Gastrocnemius medialis (tissue), 4 donors: ENCODE measurements at regions not wholly inside any gene's neighbourhood (a gene's known extent, or its start where the extent isn't known, plus 50 kb on each side); places are given as distances from the start of the nearest gene placed in this dataset.
"Not testable (repeated sequence)": the region's sequence is repeated elsewhere in the genome, so short reads cannot be mapped to it uniquely, and the experiment has no call there.

Experiments used
- ATAC-seq, 2 donors: fragments of 150-250 bp; one replicate each; pipeline ENCODE4 v1.9.1; 2016
- DNase-seq, 2 donors: peaks; one replicate each; pipeline ENCODE4 v3.0.0-alpha.2; 2019
- H3K27ac ChIP-seq, 4 donors: fragments of 200-600 bp; sonication (generic); 1 replicate in 1 of 4; 2 replicates in 3 of 4; pipeline ENCODE4 v1.5.1; 2016 to 2018; ENCODE audit warnings: mild to moderate bottlenecking in 2 of 4, moderate library complexity in 1 of 4
- H3K27me3 ChIP-seq, 3 donors: fragments of 200-600 bp; sonication (generic) in 2 of 3; 1 replicate in 1 of 3; 2 replicates in 2 of 3; pipeline versions ENCODE4 v1.5.1 to v1.6.0; 2016 to 2019; ENCODE audit warnings: mild to moderate bottlenecking in 1 of 3, moderate library complexity in 1 of 3
- H3K36me3 ChIP-seq, 2 donors: fragments of 200-600 bp; sonication (generic) in 1 of 2; one replicate each; pipeline ENCODE4 v1.5.1; 2017 to 2018
- H3K4me1 ChIP-seq, 2 donors: fragments of 200-600 bp; sonication (generic) in 1 of 2; one replicate each; pipeline ENCODE4 v1.5.1; 2016 to 2017; ENCODE audit warnings: mild to moderate bottlenecking in 2 of 2
- H3K4me3 ChIP-seq, 4 donors: fragments of 200-600 bp; sonication (generic) in 3 of 4; 1 replicate in 1 of 4; 2 replicates in 3 of 4; pipeline ENCODE4 v1.5.1; 2016 to 2019; ENCODE audit warnings: mild to moderate bottlenecking in 2 of 4
- H3K9me3 ChIP-seq, 3 donors: fragments of 200-600 bp; sonication (generic) in 2 of 3; 1 replicate in 1 of 3; 2 replicates in 2 of 3; pipeline ENCODE4 v1.5.1; 2016 to 2019
- CTCF ChIP-seq, 5 experiments: fragments of 450-650 bp in 3 of 5; fragments of 200-600 bp in 2 of 5; sonication (generic) in 2 of 5; IDR thresholded peaks in 4 of 5; conservative IDR thresholded peaks in 1 of 5; 1 replicate in 4 of 5; 2 replicates in 1 of 5; pipeline ENCODE4 v1.5.1; 2016 to 2019; ENCODE audit warnings: antibody characterized with exemption in 5 of 5, mild to moderate bottlenecking in 3 of 5, moderate library complexity in 3 of 5
- POLR2A ChIP-seq, 2 donors: fragments of 450-650 bp; IDR thresholded peaks; one replicate each; pipeline ENCODE4 v1.6.1; 2017; ENCODE audit warnings: antibody characterized with exemption in 2 of 2, mild to moderate bottlenecking in 2 of 2, moderate library complexity in 2 of 2
- in situ Hi-C, 4 donors: fragments of 200-750 bp; cut with MboI; loops; one replicate each; pipeline versions ENCODE4 v1.15.0 to v1.8.0; 2017; ENCODE audit warnings: low sequenced_read_pairs in 4 of 4
- intact Hi-C: fragments of 100-400 bp; cut with DNase I; formaldehyde crosslinking; loops from one replicate; pipeline ENCODE4 v1.15.1; 2023; ENCODE audit warnings: low total_unique reads

- Histone ChIP-seq H3K36me3 (no peaks in the 10 kb centered on the region), H3K9me3 (no peaks in the 10 kb centered on the region), H3K27me3 (no peaks in the 10 kb centered on the region), H3K27ac (no peak overlapping the region), H3K4me1 (peaks cover 3 to 4% of the 10 kb centered on the region in 2 donors), H3K4me3 (no peak overlapping the region)
- intact Hi-C loops (no loop called here), in situ Hi-C loops (no loop called here)
- ATAC-seq (peak; percentile 69 to 80), DNase-seq (no peak)
- no peak for TF ChIP-seq POLR2A (IDR thresholded peaks at IDR 0.05)
- TF ChIP-seq CTCF (IDR thresholded peaks at IDR 0.05 in 4 of 5, conservative IDR thresholded peaks at IDR 0.05 in 1 of 5): no peak
Measured at GRCh38 chr3:84717894-84718293, 240.9 kb upstream of the CADM2 start.

- Histone ChIP-seq H3K27ac (no peak overlapping the region), H3K27me3 (no peaks in the 10 kb centered on the region), H3K4me1 (no peaks in the 10 kb centered on the region), H3K4me3 (no peak overlapping the region), H3K9me3 (no peaks in the 10 kb centered on the region), H3K36me3 (no peaks in the 10 kb centered on the region)
- in situ Hi-C loops (no loop called here), intact Hi-C loops (no loop called here)
- DNase-seq (peak in 1 of 2 donors; percentile 12), ATAC-seq (peak; percentile 58 to 87)
- TF ChIP-seq CTCF (IDR thresholded peaks at IDR 0.05 in 4 of 5, conservative IDR thresholded peaks at IDR 0.05 in 1 of 5) (no peak), POLR2A (IDR thresholded peaks at IDR 0.05) (no peak)
Measured at GRCh38 chr3:84724877-84725276, 233.9 kb upstream of the CADM2 start.

- in situ Hi-C loops: no loop called here
- peak in 1 of 2 donors; percentile 26 for ATAC-seq
Measured at GRCh38 chr3:84727616-84728015, 231.2 kb upstream of the CADM2 start.

GRCh38 chr3:84734731-84735130, 224.1 kb upstream of the CADM2 start:
- H3K4me1 ChIP-seq, in situ Hi-C loops, DNase-seq, H3K9me3 ChIP-seq, ATAC-seq, H3K27me3 ChIP-seq, H3K4me3 ChIP-seq, intact Hi-C loops, H3K36me3 ChIP-seq, H3K27ac ChIP-seq: not testable (repeated sequence)

More at GRCh38 chr3:84727616-84728015, 231.2 kb upstream of the CADM2 start:
- TF ChIP-seq POLR2A (IDR thresholded peaks at IDR 0.05): no peak
- no peak for TF ChIP-seq CTCF (IDR thresholded peaks at IDR 0.05 in 4 of 5, conservative IDR thresholded peaks at IDR 0.05 in 1 of 5)
- H3K4me3 ChIP-seq: no peak overlapping the region
- no peaks in the 10 kb centered on the region for H3K4me1 ChIP-seq
- H3K27ac ChIP-seq: no peak overlapping the region
- no peaks in the 10 kb centered on the region for H3K36me3 ChIP-seq
- intact Hi-C loops: no loop called here
- no peak for DNase-seq
- H3K27me3 ChIP-seq: no peaks in the 10 kb centered on the region
- H3K9me3 ChIP-seq: no peaks in the 10 kb centered on the region

GRCh38 chr3:84738086-84738485, 220.7 kb upstream of the CADM2 start:
- no peak overlapping the region for H3K27ac ChIP-seq
- intact Hi-C loops (no loop called here), in situ Hi-C loops (no loop called here)
- TF ChIP-seq POLR2A (IDR thresholded peaks at IDR 0.05) (no peak), CTCF (IDR thresholded peaks at IDR 0.05 in 4 of 5, conservative IDR thresholded peaks at IDR 0.05 in 1 of 5) (no peak)
- no peak for DNase-seq
- peak in 1 of 2 donors; percentile 73 for ATAC-seq
- no peaks in the 10 kb centered on the region for H3K36me3 ChIP-seq
- no peaks in the 10 kb centered on the region for H3K9me3 ChIP-seq
- H3K4me3 ChIP-seq: no peak overlapping the region
- H3K27me3 ChIP-seq: no peaks in the 10 kb centered on the region
- peaks cover 0 to 8% of the 10 kb centered on the region in 2 donors for H3K4me1 ChIP-seq
